ENCODE measurements at regions not wholly inside any gene's neighbourhood (a gene's known extent, or its start where the extent isn't known, plus 50 kb on each side); places are given as distances from the start of the nearest gene placed in this dataset.
A peak's percentile ranks its signal among the peaks of the same experiment; 100 is the strongest.

DNA sequence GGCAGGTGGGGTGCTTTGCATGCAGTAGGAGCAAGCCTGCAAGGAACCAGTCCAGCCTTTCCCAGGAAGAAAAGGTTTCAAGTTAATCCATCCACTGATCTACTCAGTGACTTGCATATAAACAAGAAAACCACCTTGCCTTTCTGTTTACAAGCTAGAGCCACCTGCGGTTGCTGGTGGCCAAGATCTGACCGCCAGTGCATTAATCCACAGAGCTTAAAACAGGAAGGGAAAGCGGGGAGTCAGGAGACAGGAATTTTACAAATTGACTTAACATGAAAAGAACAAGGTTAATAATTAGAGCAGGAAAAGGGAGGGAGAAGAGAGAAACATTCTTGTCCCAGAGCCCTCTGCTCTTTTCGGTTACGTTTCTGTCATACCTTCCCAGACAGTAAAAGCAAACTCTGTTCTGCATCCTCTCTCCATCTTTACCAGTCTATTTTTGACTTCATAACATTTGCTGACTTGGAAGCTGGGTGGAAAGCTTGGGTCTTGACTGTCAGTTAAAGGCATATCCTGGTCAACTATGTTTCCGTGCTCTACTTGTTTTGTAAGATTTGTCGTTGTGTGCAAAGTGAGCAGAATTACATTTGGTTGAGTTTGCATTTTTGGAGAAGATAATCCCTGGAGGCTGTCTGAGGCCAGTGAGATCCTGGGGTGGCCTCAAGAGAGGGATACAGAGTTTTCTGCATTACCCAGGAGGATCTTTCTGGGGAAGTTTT, 760.6 kb downstream of the EFNB2 start:
- no peak for DNase-seq (ENCODE audit: low read depth)
- TF ChIP-seq, protein P1, sequence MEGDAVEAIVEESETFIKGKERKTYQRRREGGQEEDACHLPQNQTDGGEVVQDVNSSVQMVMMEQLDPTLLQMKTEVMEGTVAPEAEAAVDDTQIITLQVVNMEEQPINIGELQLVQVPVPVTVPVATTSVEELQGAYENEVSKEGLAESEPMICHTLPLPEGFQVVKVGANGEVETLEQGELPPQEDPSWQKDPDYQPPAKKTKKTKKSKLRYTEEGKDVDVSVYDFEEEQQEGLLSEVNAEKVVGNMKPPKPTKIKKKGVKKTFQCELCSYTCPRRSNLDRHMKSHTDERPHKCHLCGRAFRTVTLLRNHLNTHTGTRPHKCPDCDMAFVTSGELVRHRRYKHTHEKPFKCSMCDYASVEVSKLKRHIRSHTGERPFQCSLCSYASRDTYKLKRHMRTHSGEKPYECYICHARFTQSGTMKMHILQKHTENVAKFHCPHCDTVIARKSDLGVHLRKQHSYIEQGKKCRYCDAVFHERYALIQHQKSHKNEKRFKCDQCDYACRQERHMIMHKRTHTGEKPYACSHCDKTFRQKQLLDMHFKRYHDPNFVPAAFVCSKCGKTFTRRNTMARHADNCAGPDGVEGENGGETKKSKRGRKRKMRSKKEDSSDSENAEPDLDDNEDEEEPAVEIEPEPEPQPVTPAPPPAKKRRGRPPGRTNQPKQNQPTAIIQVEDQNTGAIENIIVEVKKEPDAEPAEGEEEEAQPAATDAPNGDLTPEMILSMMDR (conservative IDR thresholded peaks at IDR 0.05; ENCODE audit: control insufficient read depth, insufficient read depth, low read depth, low read length) = no peak
- no peak overlapping the region for H3K4me3 ChIP-seq (ENCODE audit: control insufficient read depth, low read depth, low read length)

DNA sequence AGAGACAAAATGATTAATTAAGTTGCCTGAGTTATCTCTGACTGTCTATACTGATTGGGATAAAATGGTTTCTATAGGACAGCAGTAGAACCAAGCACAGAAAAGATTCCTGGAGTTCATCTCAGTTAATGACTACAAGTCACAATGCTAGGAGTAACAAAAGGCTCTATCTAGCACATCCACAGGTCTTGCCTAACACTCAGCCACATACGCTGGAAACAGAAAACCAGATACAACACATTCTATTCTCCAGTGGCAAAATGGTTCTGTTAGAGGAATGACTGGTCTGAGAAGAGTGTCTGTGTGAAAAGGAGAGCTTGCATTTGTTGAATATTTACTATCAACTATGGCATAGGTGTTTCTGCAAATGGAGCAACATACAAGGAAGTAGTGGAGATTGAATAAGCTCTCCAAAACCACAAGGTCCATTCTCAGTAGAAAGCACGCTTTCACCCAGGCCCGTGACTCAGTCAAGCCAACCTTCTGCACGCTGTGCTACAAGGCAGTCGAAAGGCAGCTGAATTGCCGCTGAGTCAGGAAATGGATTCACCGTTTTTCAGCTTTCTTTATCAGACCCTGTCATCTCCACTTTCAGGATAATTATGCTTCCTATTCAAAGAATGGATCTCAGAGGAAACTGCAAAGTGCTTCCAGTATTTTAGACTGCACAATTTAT, 761.5 kb downstream of the EFNB2 start:
- TF ChIP-seq, protein P1 (conservative IDR thresholded peaks at IDR 0.05; ENCODE audit: control insufficient read depth, insufficient read depth, low read depth, low read length) = no peak
- DNase-seq (ENCODE audit: low read depth) = peak; percentile 4
- H3K4me3 ChIP-seq (ENCODE audit: control insufficient read depth, low read depth, low read length) = no peak overlapping the region

DNA sequence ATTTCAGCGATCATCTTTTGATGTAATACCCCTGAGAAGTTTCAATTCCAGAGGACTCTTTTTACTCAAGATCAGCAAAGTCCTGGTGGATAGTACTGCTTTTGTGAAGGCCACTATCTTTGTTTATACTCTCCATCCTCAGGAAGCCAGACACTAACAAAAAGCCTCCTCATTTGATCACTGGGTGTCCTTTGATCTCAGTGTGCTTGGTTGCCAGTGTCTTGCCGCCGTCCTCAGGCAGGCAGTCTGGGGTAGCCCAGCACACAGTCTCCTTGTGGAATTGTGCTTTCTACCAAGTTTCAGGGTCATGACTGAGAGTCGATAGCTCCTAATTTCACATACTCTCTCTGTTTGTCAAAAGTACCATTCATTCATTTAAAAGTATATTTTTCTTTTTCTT, 762.2 kb downstream of the EFNB2 start:
- no peak for DNase-seq (ENCODE audit: low read depth)
- TF ChIP-seq, protein P1 (conservative IDR thresholded peaks at IDR 0.05; ENCODE audit: control insufficient read depth, insufficient read depth, low read depth, low read length) = no peak
- H3K4me3 ChIP-seq (ENCODE audit: control insufficient read depth, low read depth, low read length) = no peak overlapping the region

DNA sequence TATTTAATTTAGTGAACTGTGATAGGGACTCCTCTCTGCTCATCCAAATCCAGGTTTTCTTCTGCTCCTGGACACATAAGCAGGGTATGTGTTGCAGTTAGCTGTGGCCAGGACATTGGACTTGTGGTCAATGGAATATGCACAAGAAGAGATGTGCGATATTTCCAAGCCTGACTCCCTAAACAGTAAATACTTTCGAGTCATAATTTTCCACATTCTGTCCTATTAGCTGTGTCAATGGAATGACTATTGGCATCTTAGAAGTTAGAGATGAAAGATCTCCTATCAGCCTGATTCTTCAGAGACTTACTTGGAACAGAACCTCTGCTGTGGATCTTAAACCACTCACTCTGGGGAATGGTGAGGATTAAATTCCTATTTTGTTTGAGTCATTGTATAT, 771.0 kb downstream of the EFNB2 start:
- H3K4me3 ChIP-seq (ENCODE audit: control insufficient read depth, low read depth, low read length) = no peak overlapping the region
- no peak for DNase-seq (ENCODE audit: low read depth)
- TF ChIP-seq, protein P1 (conservative IDR thresholded peaks at IDR 0.05; ENCODE audit: control insufficient read depth, insufficient read depth, low read depth, low read length) = no peak

DNA sequence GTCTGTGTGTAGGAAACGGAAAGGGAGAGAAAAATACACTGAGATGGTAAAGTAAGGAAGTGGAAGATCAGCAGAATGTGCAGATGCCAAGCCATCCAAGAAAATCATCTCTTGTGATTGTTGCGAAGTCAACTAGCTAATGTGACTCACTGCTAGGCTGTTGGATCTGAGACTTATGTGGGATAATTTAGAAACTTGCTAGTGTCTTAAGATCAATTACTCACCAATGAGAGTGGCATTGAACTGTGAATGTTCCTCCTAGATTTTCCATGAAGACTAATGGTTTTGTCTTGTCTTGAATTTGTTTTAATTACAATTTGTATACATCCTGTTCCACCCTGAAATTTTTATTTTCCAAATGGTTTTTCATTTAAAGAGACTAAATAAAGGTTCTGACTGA, 771.6 kb downstream of the EFNB2 start:
- peak; percentile 1 for DNase-seq (ENCODE audit: low read depth)
- no peak overlapping the region for H3K4me3 ChIP-seq (ENCODE audit: control insufficient read depth, low read depth, low read length)
- TF ChIP-seq, protein P1 (conservative IDR thresholded peaks at IDR 0.05; ENCODE audit: control insufficient read depth, insufficient read depth, low read depth, low read length) = no peak

DNA sequence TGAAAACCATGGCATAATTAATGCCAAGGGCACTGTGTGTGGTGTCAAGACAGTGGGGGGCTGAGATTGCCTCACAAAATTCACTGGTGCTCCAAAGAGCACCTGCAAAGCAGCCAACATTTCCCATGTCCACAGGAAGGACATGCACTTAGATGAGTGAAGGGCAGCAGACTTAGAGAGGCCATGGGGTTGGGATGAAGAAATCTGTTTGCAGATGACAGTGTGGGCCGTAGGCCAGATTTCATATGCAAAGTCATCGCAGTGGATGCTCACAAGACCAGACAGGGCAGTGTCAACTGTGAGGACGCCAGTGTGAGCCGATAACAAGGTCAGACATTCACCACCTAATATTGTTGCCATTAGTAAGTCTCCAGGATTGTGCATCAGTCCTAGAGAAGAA, 773.4 kb downstream of the EFNB2 start:
- H3K4me3 ChIP-seq (ENCODE audit: control insufficient read depth, low read depth, low read length) = no peak overlapping the region
- TF ChIP-seq, protein P1 (conservative IDR thresholded peaks at IDR 0.05; ENCODE audit: control insufficient read depth, insufficient read depth, low read depth, low read length) = no peak
- no peak for DNase-seq (ENCODE audit: low read depth)
